Mesendoderm (in vitro differentiated cells): ENCODE measurements at regions not wholly inside any gene's neighbourhood (a gene's known extent, or its start where the extent isn't known, plus 50 kb on each side); places are given as distances from the start of the nearest gene placed in this dataset.
A peak's percentile ranks its signal among the peaks of the same experiment; 100 is the strongest.
"Not testable (repeated sequence)": the region's sequence is repeated elsewhere in the genome, so short reads cannot be mapped to it uniquely, and the experiment has no call there.

Experiments
- DNase-seq: peaks from one replicate; pipeline ENCODE4 v3.0.0; 2013
- H2AK5ac ChIP-seq: 2 replicates; pipeline ENCODE4 v1.6.1; 2013; ENCODE audit warnings: low read length, inconsistent platforms
- H2BK120ac ChIP-seq: 2 replicates; pipeline ENCODE4 v1.6.1; 2013; ENCODE audit warnings: low read depth, mild to moderate bottlenecking, low read length, moderate library complexity, mixed read lengths
- H2BK15ac ChIP-seq: replicated peaks from 2 replicates; pipeline ENCODE4 v1.6.1; 2013; ENCODE audit warnings: low read depth, mild to moderate bottlenecking, moderate library complexity
- H2BK5ac ChIP-seq: 2 replicates; pipeline ENCODE4 v1.6.1; 2013; ENCODE audit warnings: low read length, inconsistent platforms
- H3K18ac ChIP-seq: 2 replicates; pipeline ENCODE4 v1.6.1; 2013; ENCODE audit warnings: mild to moderate bottlenecking, low read length, mixed read lengths
- H3K23ac ChIP-seq: one replicate; pipeline ENCODE4 v1.6.1; 2013; ENCODE audit warnings: low read length
- H3K27ac ChIP-seq: 2 replicates; pipeline ENCODE4 v1.5.1; 2013; ENCODE audit warnings: low read depth, mild to moderate bottlenecking, inconsistent platforms, low read length, moderate library complexity
- H3K27me3 ChIP-seq: 2 replicates; pipeline ENCODE4 v1.6.1; 2013; ENCODE audit warnings: low read length, control low read depth, mild to moderate bottlenecking, inconsistent platforms; ENCODE audit not compliant: insufficient read depth, poor library complexity
- H3K36me3 ChIP-seq: 2 replicates; pipeline ENCODE4 v1.6.1; 2013; ENCODE audit warnings: low read length, inconsistent platforms; ENCODE audit not compliant: control insufficient read depth, insufficient read depth
- H3K4ac ChIP-seq: one replicate; pipeline ENCODE4 v1.6.1; 2013; ENCODE audit warnings: low read depth, mild to moderate bottlenecking, low read length, moderate library complexity
- H3K4me1 ChIP-seq: 2 replicates; pipeline ENCODE4 v1.6.1; 2013; ENCODE audit warnings: low read depth, low read length, inconsistent platforms; ENCODE audit not compliant: control insufficient read depth
- H3K4me2 ChIP-seq: 2 replicates; pipeline ENCODE4 v1.6.1; 2013; ENCODE audit warnings: low read length
- H3K4me3 ChIP-seq: 2 replicates; pipeline ENCODE4 v1.5.1; 2013; ENCODE audit warnings: mild to moderate bottlenecking, low read length
- H3K56ac ChIP-seq: one replicate; pipeline ENCODE4 v1.6.1; 2013; ENCODE audit warnings: low read length
- H3K79me1 ChIP-seq: 2 replicates; pipeline ENCODE4 v1.6.1; 2013; ENCODE audit warnings: low read length, inconsistent platforms
- H3K79me2 ChIP-seq: 2 replicates; pipeline ENCODE4 v1.6.1; 2013; ENCODE audit warnings: mild to moderate bottlenecking, low read length; ENCODE audit not compliant: control insufficient read depth, insufficient read depth
- H3K9ac ChIP-seq: 2 replicates; pipeline ENCODE4 v1.6.1; 2013; ENCODE audit warnings: low read length, inconsistent platforms
- H4K5ac ChIP-seq: one replicate; pipeline ENCODE4 v1.6.1; 2013; ENCODE audit warnings: low read length
- H4K8ac ChIP-seq: one replicate; pipeline ENCODE4 v1.6.1; 2013; ENCODE audit warnings: low read depth, mild to moderate bottlenecking, control low read depth, low read length, moderate library complexity
- WGBS: extraction: QIAGEN DNeasy Blood & Tissue Kit; methylation state at CpG from one replicate; pipeline ENCODE4 v1.1.7; 2013; ENCODE audit warnings: low lambda C conversion rate, missing lambda C conversion rate; ENCODE audit not compliant: insufficient coverage; ENCODE audit errors: extremely low coverage; 5-methylcytosine and 5-hydroxymethylcytosine counted together

- no peaks in the 10 kb centered on the region for H3K4me1 ChIP-seq
- no peaks in the 10 kb centered on the region for H3K36me3 ChIP-seq
- no peak overlapping the region for H3K27ac ChIP-seq
- no peak overlapping the region for H2BK120ac ChIP-seq
- H3K27me3 ChIP-seq, result no peaks in the 10 kb centered on the region
- H2AK5ac ChIP-seq, result no peak overlapping the region
- H2BK5ac ChIP-seq, result no peak overlapping the region
- no peak overlapping the region for H3K4me3 ChIP-seq
- H3K4me2 ChIP-seq, result no peak overlapping the region
- H3K79me2 ChIP-seq, result no peaks in the 10 kb centered on the region
- H2BK15ac ChIP-seq, result no peak overlapping the region
- H3K4ac ChIP-seq, result no peak overlapping the region
- no peak overlapping the region for H4K8ac ChIP-seq
- no peak overlapping the region for H3K18ac ChIP-seq
- DNase-seq, result no peak
- H3K79me1 ChIP-seq, result no peaks in the 10 kb centered on the region
- no peak overlapping the region for H3K9ac ChIP-seq
- no peak overlapping the region for H3K23ac ChIP-seq
- H3K56ac ChIP-seq, result no peak overlapping the region
- H4K5ac ChIP-seq, result no peak overlapping the region
- WGBS, result no CpG with 5 or more reads among the region's 24 CpGs
Measured at GRCh38 chr5:1637639-1638481, 114.1 kb upstream of the LPCAT1 start.

- Histone ChIP-seq H4K5ac (no peak overlapping the region), H3K4me3 (no peak overlapping the region), H2BK120ac (no peak overlapping the region), H4K8ac (no peak overlapping the region), H3K4me1 (no peaks in the 10 kb centered on the region), H3K27ac (no peak overlapping the region), H3K18ac (no peak overlapping the region), H3K4ac (no peak overlapping the region), H3K27me3 (no peaks in the 10 kb centered on the region), H3K79me1 (no peaks in the 10 kb centered on the region), H3K4me2 (no peak overlapping the region), H2BK5ac (no peak overlapping the region), H2BK15ac (no peak overlapping the region), H3K9ac (no peak overlapping the region), H2AK5ac (no peak overlapping the region), H3K56ac (no peak overlapping the region), H3K79me2 (no peaks in the 10 kb centered on the region), H3K36me3 (no peaks in the 10 kb centered on the region), H3K23ac (no peak overlapping the region)
- WGBS, result no CpG with 5 or more reads among the region's 24 CpGs
- DNase-seq, result no peak
Measured at GRCh38 chr5:1636981-1637638, 113.3 kb upstream of the LPCAT1 start.

DNA sequence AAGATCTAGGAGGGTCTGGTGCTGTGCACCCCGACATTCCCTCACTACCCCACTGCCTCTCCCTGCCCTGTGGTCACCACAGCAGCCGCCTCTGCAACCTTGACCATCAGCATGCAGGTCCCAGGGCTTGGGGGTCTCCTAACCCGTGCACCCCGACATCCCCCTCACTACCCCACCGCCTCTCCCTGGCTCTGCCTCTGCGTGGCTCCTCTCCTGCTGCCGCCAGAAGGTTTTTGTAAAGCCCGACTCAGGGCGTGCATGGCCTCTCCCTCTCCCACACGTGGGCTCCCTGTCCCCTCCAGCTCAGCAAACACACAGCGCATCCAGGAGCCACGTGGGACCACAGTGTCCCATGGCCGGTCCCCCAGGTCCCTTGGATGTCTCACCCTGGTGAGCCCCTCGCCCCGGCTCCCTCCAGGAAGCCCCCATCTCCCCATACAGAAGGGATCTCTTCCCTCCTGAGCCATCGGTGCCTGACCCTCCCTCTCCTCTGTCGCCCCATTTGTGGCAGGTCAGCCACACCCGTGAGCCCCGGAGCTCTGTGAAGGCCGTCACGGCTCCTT is 112.5 kb upstream of the LPCAT1 start:
- H3K4me1 ChIP-seq, H4K5ac ChIP-seq, H3K18ac ChIP-seq, H2BK120ac ChIP-seq, H3K79me1 ChIP-seq, H3K9ac ChIP-seq, H3K23ac ChIP-seq, H2AK5ac ChIP-seq, H3K27ac ChIP-seq, H3K4me3 ChIP-seq, H3K4me2 ChIP-seq, H3K79me2 ChIP-seq, H3K36me3 ChIP-seq, DNase-seq, H3K4ac ChIP-seq, H2BK15ac ChIP-seq, H3K56ac ChIP-seq, H4K8ac ChIP-seq, H2BK5ac ChIP-seq, H3K27me3 ChIP-seq: not testable (repeated sequence)
- no CpG with 5 or more reads among the region's 21 CpGs for WGBS

DNA sequence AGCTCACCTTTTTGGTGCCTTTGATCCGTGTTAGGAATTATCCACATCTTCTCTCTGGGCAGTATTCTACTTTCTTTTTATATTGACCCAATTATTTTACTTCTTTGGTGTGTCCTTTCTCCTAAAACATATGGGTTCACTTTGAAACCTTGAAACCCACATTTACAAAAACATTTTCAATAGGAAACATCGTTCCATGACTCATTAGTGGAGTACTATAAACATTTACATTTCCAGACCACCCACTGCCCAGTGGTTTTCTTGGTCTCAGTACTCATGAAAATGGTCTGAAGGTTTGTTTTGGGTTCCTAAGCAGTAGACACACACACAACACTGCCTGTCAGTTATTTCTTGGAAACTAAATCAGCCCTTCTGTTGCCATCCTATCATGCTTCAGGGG is 111.7 kb upstream of the LPCAT1 start:
- not testable (repeated sequence) for H3K9ac ChIP-seq, H3K4me1 ChIP-seq, H3K18ac ChIP-seq, H3K27ac ChIP-seq, H3K27me3 ChIP-seq, H4K8ac ChIP-seq, H3K79me2 ChIP-seq, H3K4me3 ChIP-seq, H2BK120ac ChIP-seq, H3K4ac ChIP-seq, H3K23ac ChIP-seq, H3K36me3 ChIP-seq, DNase-seq, H4K5ac ChIP-seq, H3K56ac ChIP-seq, H3K4me2 ChIP-seq, H3K79me1 ChIP-seq, H2AK5ac ChIP-seq, H2BK15ac ChIP-seq, H2BK5ac ChIP-seq
- WGBS, result no CpG with 5 or more reads among the region's 2 CpGs

DNA sequence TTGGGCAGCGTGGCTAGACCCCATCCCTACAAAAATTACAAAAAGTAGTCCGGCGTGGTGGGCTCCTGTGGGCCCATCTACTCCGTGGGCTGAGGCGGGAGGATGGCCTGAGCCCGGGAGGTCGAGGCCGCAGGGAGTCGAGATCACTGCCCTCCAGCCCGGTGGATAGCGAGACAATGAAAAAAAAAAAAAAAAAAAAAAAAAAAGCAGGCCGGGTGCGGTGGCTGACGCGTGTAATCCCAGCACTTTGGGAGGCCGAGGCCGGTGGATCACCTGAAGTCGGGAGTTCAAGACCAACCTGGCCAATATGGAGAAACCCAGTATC is 110.5 kb upstream of the LPCAT1 start:
- H3K79me1 ChIP-seq, result no peaks in the 10 kb centered on the region
- peak overlapping the region; percentile 78 for H3K9ac ChIP-seq
- H3K27me3 ChIP-seq, result no peaks in the 10 kb centered on the region
- DNase-seq, result no peak
- no peak overlapping the region for H3K18ac ChIP-seq
- no peak overlapping the region for H2BK120ac ChIP-seq
- no peak overlapping the region for H3K4ac ChIP-seq
- no peak overlapping the region for H2BK15ac ChIP-seq
- H3K4me1 ChIP-seq, result no peaks in the 10 kb centered on the region
- H4K5ac ChIP-seq, result no peak overlapping the region
- peak overlapping the region; percentile 88 for H3K56ac ChIP-seq
- no peak overlapping the region for H2AK5ac ChIP-seq
- H3K36me3 ChIP-seq, result no peaks in the 10 kb centered on the region
- no peak overlapping the region for H2BK5ac ChIP-seq
- no peaks in the 10 kb centered on the region for H3K79me2 ChIP-seq
- no peak overlapping the region for H3K23ac ChIP-seq
- H4K8ac ChIP-seq, result peak overlapping the region; percentile 3
- no CpG with 5 or more reads among the region's 18 CpGs for WGBS
- no peak overlapping the region for H3K27ac ChIP-seq
- peak overlapping the region; percentile 42 for H3K4me2 ChIP-seq
- peak overlapping the region; percentile 46 for H3K4me3 ChIP-seq
